Left ventricle myocardium inferior (tissue), 1 donor: ENCODE measurements at regions not wholly inside any gene's neighbourhood (a gene's known extent, or its start where the extent isn't known, plus 50 kb on each side); places are given as distances from the start of the nearest gene placed in this dataset.

Experiments
- DNase-seq: peaks from one replicate; pipeline ENCODE4 v3.0.0-alpha.2; 2020
- H3K27ac ChIP-seq: fragments of 200-600 bp; replicated peaks from 2 replicates; pipeline ENCODE4 v1.8.0; 2021
- H3K27me3 ChIP-seq: fragments of 200-600 bp; 2 replicates; pipeline ENCODE4 v1.8.0; 2021; ENCODE audit warnings: low read depth
- H3K36me3 ChIP-seq: fragments of 200-600 bp; 2 replicates; pipeline ENCODE4 v1.8.0; 2021
- H3K4me1 ChIP-seq: fragments of 200-600 bp; 2 replicates; pipeline ENCODE4 v1.8.0; 2021
- H3K4me3 ChIP-seq: fragments of 200-600 bp; 2 replicates; pipeline ENCODE4 v1.8.0; 2021; ENCODE audit warnings: mild to moderate bottlenecking, moderate library complexity
- H3K9me3 ChIP-seq: fragments of 200-600 bp; replicated peaks from 2 replicates; pipeline ENCODE4 v1.8.0; 2021
- CTCF ChIP-seq: fragments of 200-600 bp; IDR thresholded peaks from 2 replicates; pipeline ENCODE4 v1.8.0; 2021; ENCODE audit warnings: antibody characterized with exemption, mild to moderate bottlenecking, borderline replicate concordance
- intact Hi-C: fragments of 100-400 bp; cut with micrococcal nuclease; formaldehyde crosslinking; loops from one replicate; pipeline ENCODE4 v1.11.0; 2022
- donor health status: DM: no; HTN: yes; CAD: no; lungs with severe emphysema.

GRCh38 chr7:46707973-46708372 is 786.9 kb upstream of the IGFBP3 start:
- no peaks in the 10 kb centered on the region for H3K27me3 ChIP-seq
- intact Hi-C loops: no loop called here
- no peaks in the 10 kb centered on the region for H3K36me3 ChIP-seq
- H3K4me1 ChIP-seq: no peaks in the 10 kb centered on the region
- TF ChIP-seq CTCF: no peak
- no peak overlapping the region for H3K27ac ChIP-seq
- H3K4me3 ChIP-seq: no peak overlapping the region
- no peak for DNase-seq
- H3K9me3 ChIP-seq: no peaks in the 10 kb centered on the region

DNA sequence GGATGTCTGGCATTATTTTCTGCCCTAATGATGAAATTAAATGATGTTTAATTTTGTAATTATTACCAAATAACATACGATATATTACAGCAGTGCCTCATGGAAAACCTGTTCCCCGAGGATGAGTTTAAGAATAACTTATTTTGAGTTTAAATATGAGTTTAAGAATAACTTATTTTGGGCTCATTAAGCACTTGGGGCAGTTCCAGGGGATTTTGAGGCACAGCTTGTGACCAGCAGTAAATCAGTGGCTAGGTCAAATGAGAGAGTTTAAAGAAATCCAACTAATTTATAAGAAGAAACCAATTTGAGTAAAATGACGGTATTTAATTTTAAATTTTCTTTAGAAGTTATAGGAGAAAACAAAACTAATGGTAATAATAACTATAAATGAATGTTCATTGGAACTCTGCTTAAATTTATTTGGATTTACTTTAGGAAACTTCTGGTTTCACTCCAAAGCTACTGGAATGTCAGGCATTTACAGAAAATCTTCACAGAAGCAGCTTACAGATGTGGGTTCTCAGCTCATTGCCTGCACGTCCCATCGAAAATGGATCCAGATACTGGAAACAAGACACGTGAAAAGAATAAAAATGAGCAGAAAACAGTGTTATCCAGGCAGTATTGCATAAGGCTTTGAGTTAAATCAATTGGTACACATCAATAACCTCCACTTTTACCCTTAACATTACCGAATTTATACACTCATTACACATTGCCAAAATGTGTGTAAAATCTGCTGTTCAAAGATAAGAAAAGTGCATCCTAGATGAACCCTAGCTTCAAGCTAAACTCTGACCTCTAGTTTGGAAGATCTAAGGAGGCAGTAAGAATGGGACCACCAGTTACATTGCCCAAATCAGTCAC is 784.5 kb upstream of the IGFBP3 start:
- intact Hi-C loops: no loop called here

DNA sequence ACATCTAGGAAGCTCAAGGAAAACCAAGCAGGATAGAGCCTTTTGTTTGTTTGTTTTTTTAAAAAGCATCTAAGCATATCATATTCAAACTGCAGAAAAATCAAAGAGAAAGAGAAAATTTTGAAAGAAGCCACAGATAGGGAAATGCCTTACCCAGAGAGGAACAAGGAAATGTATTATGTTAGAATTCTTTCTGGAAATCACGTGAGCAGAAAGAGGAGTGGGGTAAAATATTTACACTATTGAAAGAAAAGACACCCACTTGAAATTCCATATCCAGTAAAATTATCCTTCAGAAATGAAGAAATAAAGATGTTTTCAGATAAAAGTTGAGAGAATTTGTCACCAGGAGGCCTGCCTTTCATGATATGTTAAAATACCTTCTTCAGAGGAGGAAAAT is 775.7 kb upstream of the IGFBP3 start:
- intact Hi-C loops: no loop called here
- H3K4me3 ChIP-seq: no peak overlapping the region
- no peaks in the 10 kb centered on the region for H3K4me1 ChIP-seq
- TF ChIP-seq CTCF: no peak
- no peak overlapping the region for H3K27ac ChIP-seq
- H3K9me3 ChIP-seq: peaks cover 20% of the 10 kb centered on the region
- no peaks in the 10 kb centered on the region for H3K36me3 ChIP-seq
- no peak for DNase-seq
- no peaks in the 10 kb centered on the region for H3K27me3 ChIP-seq

More for the DNA sequence above, 784.5 kb upstream of the IGFBP3 start:
- Histone ChIP-seq H3K9me3 (no peaks in the 10 kb centered on the region), H3K27ac (no peak overlapping the region), H3K36me3 (no peaks in the 10 kb centered on the region), H3K4me3 (no peak overlapping the region), H3K4me1 (no peaks in the 10 kb centered on the region), H3K27me3 (no peaks in the 10 kb centered on the region)
- no peak for DNase-seq
- no peak for TF ChIP-seq CTCF

DNA sequence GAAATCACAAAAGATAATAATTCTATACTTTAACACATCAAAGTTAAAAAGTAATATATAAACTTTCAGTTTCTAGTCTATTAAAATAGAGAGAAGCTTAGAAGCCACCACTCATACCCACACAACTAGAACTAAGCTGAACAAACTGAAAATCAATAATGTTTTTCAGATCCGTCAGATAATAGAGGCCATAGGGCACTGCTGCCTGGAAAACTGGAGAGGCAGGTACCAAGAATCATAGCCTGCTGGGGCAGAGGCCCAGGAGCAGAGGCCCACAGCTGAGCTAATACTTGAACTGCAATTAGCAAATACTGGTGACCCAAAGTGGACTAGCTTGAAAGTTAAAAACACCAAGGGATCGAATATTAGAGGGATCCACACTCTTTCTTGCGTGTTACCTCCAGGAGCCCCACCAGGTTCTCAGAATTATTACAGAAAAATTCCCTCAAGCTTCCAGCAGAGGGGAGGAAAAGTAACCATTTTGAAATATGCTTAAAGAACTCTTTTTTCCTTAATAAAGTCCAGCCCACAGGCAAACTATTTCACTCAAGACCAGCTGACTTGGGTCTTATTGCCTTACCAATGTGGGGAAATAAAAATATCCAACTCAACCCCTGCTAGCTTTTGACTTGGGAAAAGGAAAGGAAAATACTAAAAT is 774.1 kb upstream of the IGFBP3 start:
- no peaks in the 10 kb centered on the region for H3K36me3 ChIP-seq
- H3K27me3 ChIP-seq: no peaks in the 10 kb centered on the region
- peaks cover 20% of the 10 kb centered on the region for H3K9me3 ChIP-seq
- H3K4me3 ChIP-seq: no peak overlapping the region
- H3K4me1 ChIP-seq: no peaks in the 10 kb centered on the region
- intact Hi-C loops: no loop called here
- DNase-seq: no peak
- peak; percentile 8 for TF ChIP-seq CTCF
- no peak overlapping the region for H3K27ac ChIP-seq

DNA sequence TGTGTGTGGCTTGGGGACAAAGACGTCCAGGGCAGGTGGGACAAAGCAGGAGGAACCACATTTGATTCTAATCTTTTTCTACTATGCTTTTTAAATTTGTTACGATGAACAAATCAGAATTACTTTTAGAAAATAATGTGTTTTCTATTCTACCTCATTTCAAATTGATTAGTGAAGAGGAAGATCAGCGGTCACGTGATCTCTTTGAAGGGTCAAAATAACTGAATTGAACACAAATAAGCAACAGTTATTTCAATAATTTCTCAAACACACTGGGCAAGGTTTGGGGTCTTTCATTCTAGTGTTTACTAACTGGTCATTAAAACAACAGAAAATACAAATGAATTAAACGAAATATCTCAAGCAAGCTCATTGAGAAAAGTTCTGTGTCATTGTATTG is 773.0 kb upstream of the IGFBP3 start:
- Histone ChIP-seq H3K36me3 (no peaks in the 10 kb centered on the region), H3K27ac (no peak overlapping the region), H3K9me3 (peaks cover 18% of the 10 kb centered on the region), H3K4me3 (no peak overlapping the region), H3K27me3 (no peaks in the 10 kb centered on the region), H3K4me1 (no peaks in the 10 kb centered on the region)
- no peak for TF ChIP-seq CTCF
- intact Hi-C loops: no loop called here
- DNase-seq: no peak
